ENCODE measurements at regions not wholly inside any gene's neighbourhood (a gene's known extent, or its start where the extent isn't known, plus 50 kb on each side); places are given as distances from the start of the nearest gene placed in this dataset.

DNA sequence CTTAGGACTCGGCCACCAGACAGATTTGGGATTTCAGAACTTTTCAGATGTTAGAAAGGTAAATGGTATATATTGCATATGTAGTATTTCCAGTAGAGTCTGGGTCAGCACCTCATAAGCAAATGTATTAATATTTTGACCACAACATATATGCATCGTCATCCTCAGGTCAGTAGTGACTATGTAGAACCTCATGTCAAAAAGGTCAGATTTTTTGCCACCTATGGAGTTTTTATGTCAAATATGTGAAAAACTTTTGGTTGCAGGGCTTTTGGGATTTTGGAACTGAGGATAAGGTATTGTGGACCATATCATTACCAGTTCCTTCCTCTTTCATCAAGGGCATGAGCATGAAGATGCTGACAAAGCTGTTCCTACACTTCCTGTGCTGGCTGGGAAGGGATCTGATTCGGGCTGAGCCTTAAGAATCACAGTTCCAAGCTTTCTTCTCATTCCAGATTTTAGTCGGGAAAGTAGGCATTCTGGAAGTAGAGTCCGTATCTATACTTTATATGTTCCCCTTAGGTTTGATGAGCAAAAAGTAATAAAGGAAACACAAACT, 183.0 kb upstream of the PGRMC2 start (continued):
- no peak for TF ChIP-seq ZNF529 (tag by site-specific recombination; IDR thresholded peaks at IDR 0.05; ENCODE audit: insufficient replicate concordance)
- no peak for TF ChIP-seq ZNF548 (tag by site-specific recombination; IDR thresholded peaks at IDR 0.05)
- TF ChIP-seq ZNF140 (tag by site-specific recombination; IDR thresholded peaks at IDR 0.05), result no peak

DNA sequence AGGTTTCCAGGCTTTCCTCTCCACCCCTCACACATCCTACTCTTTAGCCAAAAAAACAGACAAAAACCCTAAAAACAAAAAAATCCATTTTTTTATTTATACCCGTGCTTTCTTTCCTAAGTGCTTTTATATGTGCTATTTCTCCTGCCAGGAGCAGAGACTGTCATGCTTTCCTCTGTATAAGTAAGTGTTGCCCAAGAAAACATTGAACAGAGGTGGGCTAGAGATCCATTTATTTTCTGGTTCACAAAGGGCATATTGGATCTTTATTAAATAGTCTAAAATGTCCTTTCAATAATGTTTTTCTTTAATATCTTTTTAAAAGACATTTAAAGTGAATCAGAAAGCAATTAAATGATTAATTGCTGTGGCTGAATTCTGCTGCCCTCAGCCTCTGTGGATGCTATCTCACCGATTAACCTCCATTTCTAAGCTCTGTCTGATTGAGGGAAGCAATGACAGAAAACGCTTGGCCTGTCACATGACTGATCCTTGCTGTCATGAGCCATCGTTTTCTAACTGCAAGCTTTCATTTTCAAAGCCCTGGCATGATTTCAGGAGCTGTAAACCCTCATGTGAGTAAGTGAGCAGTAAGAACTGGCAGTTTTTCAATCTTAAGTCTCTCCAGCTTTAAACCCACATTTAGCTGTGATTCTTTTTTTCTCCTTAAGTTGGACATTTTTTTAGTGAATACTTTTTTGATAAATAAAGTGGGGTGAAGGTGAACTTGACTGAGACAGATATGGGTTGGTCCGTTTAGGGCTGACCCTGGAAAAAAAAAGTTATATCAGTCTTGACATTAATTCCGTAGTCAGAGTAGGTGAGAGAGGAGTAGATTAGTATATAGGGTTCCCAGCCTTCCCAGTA, 180.7 kb upstream of the PGRMC2 start:
- Histone ChIP-seq H3K4me3 (ENCODE audit: low read depth, low read length) (no peak overlapping the region), H3K4me1 (ENCODE audit: control insufficient read depth, insufficient read depth, low read length) (no peaks in the 10 kb centered on the region), H3K9me3 (ENCODE audit: control insufficient read depth, insufficient read depth, low read depth, low read length) (no peaks in the 10 kb centered on the region), H3K36me3 (ENCODE audit: control insufficient read depth in 2 of 2, insufficient read depth in 1 of 2, low read length in 2 of 2) (no peaks in the 10 kb centered on the region), H3K27ac (ENCODE audit: extremely low read depth, low read depth, low read length) (no peak overlapping the region)
- CTCF ChIA-PET, result interaction anchor here (1.1 kb wide), 1 partner anchor 14 kb away, joined by 4 read pairs; no protein-coding TSS in a partner anchor
- POLR2A ChIA-PET, result no interaction called here
- TF ChIP-seq ZNF658 (tag by site-specific recombination; IDR thresholded peaks at IDR 0.05) (no peak), ZEB2 (tag by site-specific recombination; IDR thresholded peaks at IDR 0.05) (no peak), ZSCAN23 (tag by site-specific recombination; IDR thresholded peaks at IDR 0.05) (no peak), ZNF302 (tag by site-specific recombination; IDR thresholded peaks at IDR 0.05; ENCODE audit: low read depth) (no peak), ZBTB20 (tag by site-specific recombination; IDR thresholded peaks at IDR 0.05) (no peak), REPIN1 (tag by site-specific recombination; IDR thresholded peaks at IDR 0.05; ENCODE audit: low read depth) (no peak), ZNF654 (tag by site-specific recombination; IDR thresholded peaks at IDR 0.05; ENCODE audit: low read depth) (no peak)
- TF ChIP-seq, protein P1, sequence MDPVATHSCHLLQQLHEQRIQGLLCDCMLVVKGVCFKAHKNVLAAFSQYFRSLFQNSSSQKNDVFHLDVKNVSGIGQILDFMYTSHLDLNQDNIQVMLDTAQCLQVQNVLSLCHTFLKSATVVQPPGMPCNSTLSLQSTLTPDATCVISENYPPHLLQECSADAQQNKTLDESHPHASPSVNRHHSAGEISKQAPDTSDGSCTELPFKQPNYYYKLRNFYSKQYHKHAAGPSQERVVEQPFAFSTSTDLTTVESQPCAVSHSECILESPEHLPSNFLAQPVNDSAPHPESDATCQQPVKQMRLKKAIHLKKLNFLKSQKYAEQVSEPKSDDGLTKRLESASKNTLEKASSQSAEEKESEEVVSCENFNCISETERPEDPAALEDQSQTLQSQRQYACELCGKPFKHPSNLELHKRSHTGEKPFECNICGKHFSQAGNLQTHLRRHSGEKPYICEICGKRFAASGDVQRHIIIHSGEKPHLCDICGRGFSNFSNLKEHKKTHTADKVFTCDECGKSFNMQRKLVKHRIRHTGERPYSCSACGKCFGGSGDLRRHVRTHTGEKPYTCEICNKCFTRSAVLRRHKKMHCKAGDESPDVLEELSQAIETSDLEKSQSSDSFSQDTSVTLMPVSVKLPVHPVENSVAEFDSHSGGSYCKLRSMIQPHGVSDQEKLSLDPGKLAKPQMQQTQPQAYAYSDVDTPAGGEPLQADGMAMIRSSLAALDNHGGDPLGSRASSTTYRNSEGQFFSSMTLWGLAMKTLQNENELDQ (tag by site-specific recombination; IDR thresholded peaks at IDR 0.05; ENCODE audit: low read depth), result no peak
- TF ChIP-seq, protein P2, sequence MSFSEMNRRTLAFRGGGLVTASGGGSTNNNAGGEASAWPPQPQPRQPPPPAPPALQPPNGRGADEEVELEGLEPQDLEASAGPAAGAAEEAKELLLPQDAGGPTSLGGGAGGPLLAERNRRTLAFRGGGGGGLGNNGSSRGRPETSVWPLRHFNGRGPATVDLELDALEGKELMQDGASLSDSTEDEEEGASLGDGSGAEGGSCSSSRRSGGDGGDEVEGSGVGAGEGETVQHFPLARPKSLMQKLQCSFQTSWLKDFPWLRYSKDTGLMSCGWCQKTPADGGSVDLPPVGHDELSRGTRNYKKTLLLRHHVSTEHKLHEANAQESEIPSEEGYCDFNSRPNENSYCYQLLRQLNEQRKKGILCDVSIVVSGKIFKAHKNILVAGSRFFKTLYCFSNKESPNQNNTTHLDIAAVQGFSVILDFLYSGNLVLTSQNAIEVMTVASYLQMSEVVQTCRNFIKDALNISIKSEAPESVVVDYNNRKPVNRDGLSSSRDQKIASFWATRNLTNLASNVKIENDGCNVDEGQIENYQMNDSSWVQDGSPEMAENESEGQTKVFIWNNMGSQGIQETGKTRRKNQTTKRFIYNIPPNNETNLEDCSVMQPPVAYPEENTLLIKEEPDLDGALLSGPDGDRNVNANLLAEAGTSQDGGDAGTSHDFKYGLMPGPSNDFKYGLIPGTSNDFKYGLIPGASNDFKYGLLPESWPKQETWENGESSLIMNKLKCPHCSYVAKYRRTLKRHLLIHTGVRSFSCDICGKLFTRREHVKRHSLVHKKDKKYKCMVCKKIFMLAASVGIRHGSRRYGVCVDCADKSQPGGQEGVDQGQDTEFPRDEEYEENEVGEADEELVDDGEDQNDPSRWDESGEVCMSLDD (tag by site-specific recombination; IDR thresholded peaks at IDR 0.05), result no peak
- TF ChIP-seq, protein P3, sequence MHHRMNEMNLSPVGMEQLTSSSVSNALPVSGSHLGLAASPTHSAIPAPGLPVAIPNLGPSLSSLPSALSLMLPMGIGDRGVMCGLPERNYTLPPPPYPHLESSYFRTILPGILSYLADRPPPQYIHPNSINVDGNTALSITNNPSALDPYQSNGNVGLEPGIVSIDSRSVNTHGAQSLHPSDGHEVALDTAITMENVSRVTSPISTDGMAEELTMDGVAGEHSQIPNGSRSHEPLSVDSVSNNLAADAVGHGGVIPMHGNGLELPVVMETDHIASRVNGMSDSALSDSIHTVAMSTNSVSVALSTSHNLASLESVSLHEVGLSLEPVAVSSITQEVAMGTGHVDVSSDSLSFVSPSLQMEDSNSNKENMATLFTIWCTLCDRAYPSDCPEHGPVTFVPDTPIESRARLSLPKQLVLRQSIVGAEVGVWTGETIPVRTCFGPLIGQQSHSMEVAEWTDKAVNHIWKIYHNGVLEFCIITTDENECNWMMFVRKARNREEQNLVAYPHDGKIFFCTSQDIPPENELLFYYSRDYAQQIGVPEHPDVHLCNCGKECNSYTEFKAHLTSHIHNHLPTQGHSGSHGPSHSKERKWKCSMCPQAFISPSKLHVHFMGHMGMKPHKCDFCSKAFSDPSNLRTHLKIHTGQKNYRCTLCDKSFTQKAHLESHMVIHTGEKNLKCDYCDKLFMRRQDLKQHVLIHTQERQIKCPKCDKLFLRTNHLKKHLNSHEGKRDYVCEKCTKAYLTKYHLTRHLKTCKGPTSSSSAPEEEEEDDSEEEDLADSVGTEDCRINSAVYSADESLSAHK (tag by site-specific recombination; IDR thresholded peaks at IDR 0.05), result no peak

DNA sequence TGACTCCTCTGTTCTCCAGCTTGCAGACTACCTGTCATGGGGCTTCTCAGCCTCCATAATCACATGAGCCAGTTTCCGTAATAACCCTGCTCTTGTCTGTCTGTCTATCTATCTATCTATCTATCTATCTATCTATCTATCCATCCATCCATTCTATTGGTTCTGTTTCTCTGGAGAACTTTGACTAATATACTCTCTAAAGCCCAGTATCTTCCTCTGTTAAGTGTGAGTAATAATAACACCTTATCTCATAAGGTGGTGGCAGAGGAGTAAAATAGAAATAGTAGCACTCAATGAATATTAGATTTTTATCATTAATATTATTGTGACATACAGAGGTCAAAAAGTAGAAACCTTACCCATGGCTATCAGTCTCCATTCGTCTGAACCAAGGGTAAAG, 177.9 kb upstream of the PGRMC2 start:
- no peaks in the 10 kb centered on the region for H3K9me3 ChIP-seq (ENCODE audit: control insufficient read depth, insufficient read depth, low read depth, low read length)
- no peak overlapping the region for H3K4me3 ChIP-seq (ENCODE audit: low read depth, low read length)
- no peaks in the 10 kb centered on the region for H3K36me3 ChIP-seq (ENCODE audit: control insufficient read depth in 2 of 2, insufficient read depth in 1 of 2, low read length in 2 of 2)
- H3K4me1 ChIP-seq (ENCODE audit: control insufficient read depth, insufficient read depth, low read length), result no peaks in the 10 kb centered on the region
- no peak overlapping the region for H3K27ac ChIP-seq (ENCODE audit: extremely low read depth, low read depth, low read length)
- ChIA-PET POLR2A (no interaction called here), CTCF (no interaction called here)
- TF ChIP-seq, protein P4, sequence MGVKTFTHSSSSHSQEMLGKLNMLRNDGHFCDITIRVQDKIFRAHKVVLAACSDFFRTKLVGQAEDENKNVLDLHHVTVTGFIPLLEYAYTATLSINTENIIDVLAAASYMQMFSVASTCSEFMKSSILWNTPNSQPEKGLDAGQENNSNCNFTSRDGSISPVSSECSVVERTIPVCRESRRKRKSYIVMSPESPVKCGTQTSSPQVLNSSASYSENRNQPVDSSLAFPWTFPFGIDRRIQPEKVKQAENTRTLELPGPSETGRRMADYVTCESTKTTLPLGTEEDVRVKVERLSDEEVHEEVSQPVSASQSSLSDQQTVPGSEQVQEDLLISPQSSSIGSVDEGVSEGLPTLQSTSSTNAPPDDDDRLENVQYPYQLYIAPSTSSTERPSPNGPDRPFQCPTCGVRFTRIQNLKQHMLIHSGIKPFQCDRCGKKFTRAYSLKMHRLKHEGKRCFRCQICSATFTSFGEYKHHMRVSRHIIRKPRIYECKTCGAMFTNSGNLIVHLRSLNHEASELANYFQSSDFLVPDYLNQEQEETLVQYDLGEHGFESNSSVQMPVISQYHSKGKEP (tag by site-specific recombination; IDR thresholded peaks at IDR 0.05), result no peak
- TF ChIP-seq OVOL3 (tag by site-specific recombination; IDR thresholded peaks at IDR 0.05) (no peak), ZNF501 (tag by site-specific recombination; IDR thresholded peaks at IDR 0.05) (no peak), ZNF121 (tag by site-specific recombination; IDR thresholded peaks at IDR 0.05) (no peak), ZNF10 (tag by site-specific recombination; IDR thresholded peaks at IDR 0.05) (no peak), WT1 (tag by site-specific recombination; IDR thresholded peaks at IDR 0.05) (no peak)
- TF ChIP-seq, protein P5, sequence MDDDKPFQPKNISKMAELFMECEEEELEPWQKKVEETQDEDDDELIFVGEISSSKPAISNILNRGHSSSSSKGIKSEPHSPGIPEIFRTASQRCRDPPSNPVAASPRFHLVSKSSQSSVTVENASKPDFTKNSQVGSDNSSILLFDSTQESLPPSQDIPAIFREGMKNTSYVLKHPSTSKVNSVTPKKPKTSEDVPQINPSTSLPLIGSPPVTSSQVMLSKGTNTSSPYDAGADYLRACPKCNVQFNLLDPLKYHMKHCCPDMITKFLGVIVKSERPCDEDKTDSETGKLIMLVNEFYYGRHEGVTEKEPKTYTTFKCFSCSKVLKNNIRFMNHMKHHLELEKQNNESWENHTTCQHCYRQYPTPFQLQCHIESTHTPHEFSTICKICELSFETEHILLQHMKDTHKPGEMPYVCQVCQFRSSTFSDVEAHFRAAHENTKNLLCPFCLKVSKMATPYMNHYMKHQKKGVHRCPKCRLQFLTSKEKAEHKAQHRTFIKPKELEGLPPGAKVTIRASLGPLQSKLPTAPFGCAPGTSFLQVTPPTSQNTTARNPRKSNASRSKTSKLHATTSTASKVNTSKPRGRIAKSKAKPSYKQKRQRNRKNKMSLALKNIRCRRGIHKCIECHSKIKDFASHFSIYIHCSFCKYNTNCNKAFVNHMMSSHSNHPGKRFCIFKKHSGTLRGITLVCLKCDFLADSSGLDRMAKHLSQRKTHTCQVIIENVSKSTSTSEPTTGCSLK (tag by site-specific recombination; IDR thresholded peaks at IDR 0.05), result no peak

All from HEK293 (cell line).